HG03457 (cell line): ENCODE measurements at regions not wholly inside any gene's neighbourhood (a gene's known extent, or its start where the extent isn't known, plus 50 kb on each side); places are given as distances from the start of the nearest gene placed in this dataset.

Experiments
- ATAC-seq: cut with Tn5 transposase; IDR thresholded peaks from one replicate; pipeline ENCODE4 v1.9.1; 2021; ENCODE audit warnings: moderate number of reproducible peaks; ENCODE audit not compliant: unreplicated experiment

GRCh38 chr12:31783996-31784645, 55.3 kb upstream of the AMN1 start:
- ATAC-seq = no peak

- ATAC-seq = no peak
These were observed 54.7 kb upstream of the AMN1 start for GRCh38 chr12:31783556-31783955.

GRCh38 chr12:31781894-31782540, 53.2 kb upstream of the AMN1 start:
- ATAC-seq = no peak

GRCh38 chr12:31780096-31780495, 51.3 kb upstream of the AMN1 start:
- no peak for ATAC-seq

GRCh38 chr12:31778687-31779086, 49.9 kb upstream of the AMN1 start:
- ATAC-seq = no peak
